Upper lobe of right lung (tissue), 1 donor: ENCODE measurements at regions not wholly inside any gene's neighbourhood (a gene's known extent, or its start where the extent isn't known, plus 50 kb on each side); places are given as distances from the start of the nearest gene placed in this dataset.

ENCODE experiments used
- ATAC-seq: fragments of 200-7000 bp; cut with Tn5 transposase; one replicate; pipeline ENCODE4 v1.9.1; 2020; ENCODE audit warnings: mild to moderate bottlenecking, moderate library complexity
- DNase-seq: peaks from one replicate; pipeline ENCODE4 v3.0.0-alpha.2; 2020
- H3K27ac ChIP-seq: fragments of 200-600 bp; one replicate; pipeline ENCODE4 v1.8.0; 2022
- H3K27me3 ChIP-seq: fragments of 200-600 bp; one replicate; pipeline ENCODE4 v1.8.0; 2022; ENCODE audit warnings: mild to moderate bottlenecking
- H3K36me3 ChIP-seq: fragments of 200-600 bp; one replicate; pipeline ENCODE4 v1.8.0; 2022
- H3K4me1 ChIP-seq: fragments of 200-600 bp; one replicate; pipeline ENCODE4 v1.8.0; 2022
- H3K4me3 ChIP-seq: fragments of 200-600 bp; one replicate; pipeline ENCODE4 v1.8.0; 2022; ENCODE audit warnings: mild to moderate bottlenecking
- H3K9me3 ChIP-seq: fragments of 200-600 bp; one replicate; pipeline ENCODE4 v1.8.0; 2022
- intact Hi-C: fragments of 100-400 bp; cut with DNase I; formaldehyde crosslinking; loops from one replicate; pipeline ENCODE4 v1.11.0; 2022
- TF ChIP-seq, protein P1 (sequence below): fragments of 200-600 bp; IDR thresholded peaks from one replicate; pipeline ENCODE4 v1.8.0; 2022; ENCODE audit warnings: antibody characterized with exemption
- donor health status: DM: no; HTN: yes; CAD: no; lungs with severe emphysema.

- DNase-seq: no peak
- no peak for ATAC-seq
- H3K9me3 ChIP-seq: no peaks in the 10 kb centered on the region
- H3K4me3 ChIP-seq: no peak overlapping the region
- H3K27ac ChIP-seq: no peak overlapping the region
- no peaks in the 10 kb centered on the region for H3K36me3 ChIP-seq
- H3K27me3 ChIP-seq: no peaks in the 10 kb centered on the region
- peaks cover 14% of the 10 kb centered on the region for H3K4me1 ChIP-seq
- intact Hi-C loops: no loop called here
- TF ChIP-seq, protein P1, sequence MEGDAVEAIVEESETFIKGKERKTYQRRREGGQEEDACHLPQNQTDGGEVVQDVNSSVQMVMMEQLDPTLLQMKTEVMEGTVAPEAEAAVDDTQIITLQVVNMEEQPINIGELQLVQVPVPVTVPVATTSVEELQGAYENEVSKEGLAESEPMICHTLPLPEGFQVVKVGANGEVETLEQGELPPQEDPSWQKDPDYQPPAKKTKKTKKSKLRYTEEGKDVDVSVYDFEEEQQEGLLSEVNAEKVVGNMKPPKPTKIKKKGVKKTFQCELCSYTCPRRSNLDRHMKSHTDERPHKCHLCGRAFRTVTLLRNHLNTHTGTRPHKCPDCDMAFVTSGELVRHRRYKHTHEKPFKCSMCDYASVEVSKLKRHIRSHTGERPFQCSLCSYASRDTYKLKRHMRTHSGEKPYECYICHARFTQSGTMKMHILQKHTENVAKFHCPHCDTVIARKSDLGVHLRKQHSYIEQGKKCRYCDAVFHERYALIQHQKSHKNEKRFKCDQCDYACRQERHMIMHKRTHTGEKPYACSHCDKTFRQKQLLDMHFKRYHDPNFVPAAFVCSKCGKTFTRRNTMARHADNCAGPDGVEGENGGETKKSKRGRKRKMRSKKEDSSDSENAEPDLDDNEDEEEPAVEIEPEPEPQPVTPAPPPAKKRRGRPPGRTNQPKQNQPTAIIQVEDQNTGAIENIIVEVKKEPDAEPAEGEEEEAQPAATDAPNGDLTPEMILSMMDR: no peak
Measured at GRCh38 chr14:50007123-50007903, 109.1 kb downstream of the VCPKMT start.

- DNase-seq: no peak
- peaks cover 7% of the 10 kb centered on the region for H3K4me1 ChIP-seq
- ATAC-seq: no peak
- intact Hi-C loops: no loop called here
- no peaks in the 10 kb centered on the region for H3K36me3 ChIP-seq
- no peak overlapping the region for H3K4me3 ChIP-seq
- H3K27me3 ChIP-seq: no peaks in the 10 kb centered on the region
- no peaks in the 10 kb centered on the region for H3K9me3 ChIP-seq
- no peak overlapping the region for H3K27ac ChIP-seq
- TF ChIP-seq, protein P1: no peak
Measured at GRCh38 chr14:50008562-50008961, 107.8 kb downstream of the VCPKMT start.

DNA sequence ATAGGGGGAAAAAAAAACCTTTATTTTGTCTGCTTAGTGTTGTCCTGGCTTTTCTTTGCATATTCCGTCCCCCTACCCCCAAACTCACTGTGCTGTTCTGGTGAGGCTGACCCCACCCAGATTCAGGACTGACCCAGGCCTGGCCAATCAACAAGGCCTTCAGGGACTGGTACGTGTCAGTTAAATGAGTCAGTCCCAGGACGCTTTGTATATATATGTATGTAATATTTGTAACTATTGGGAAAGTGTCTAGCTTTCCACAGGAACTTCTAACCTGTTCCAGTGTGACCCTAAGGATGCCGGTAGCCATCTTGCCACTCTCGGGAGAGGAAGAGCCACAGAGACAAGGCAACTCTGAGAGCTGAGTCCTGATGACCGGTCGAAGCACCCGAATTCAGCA, 107.4 kb downstream of the VCPKMT start:
- TF ChIP-seq, protein P1: no peak
- Histone ChIP-seq H3K4me3 (no peak overlapping the region), H3K4me1 (peaks cover 4% of the 10 kb centered on the region), H3K9me3 (no peaks in the 10 kb centered on the region), H3K36me3 (no peaks in the 10 kb centered on the region), H3K27ac (no peak overlapping the region), H3K27me3 (no peaks in the 10 kb centered on the region)
- intact Hi-C loops: no loop called here
- ATAC-seq (no peak), DNase-seq (no peak)

DNA sequence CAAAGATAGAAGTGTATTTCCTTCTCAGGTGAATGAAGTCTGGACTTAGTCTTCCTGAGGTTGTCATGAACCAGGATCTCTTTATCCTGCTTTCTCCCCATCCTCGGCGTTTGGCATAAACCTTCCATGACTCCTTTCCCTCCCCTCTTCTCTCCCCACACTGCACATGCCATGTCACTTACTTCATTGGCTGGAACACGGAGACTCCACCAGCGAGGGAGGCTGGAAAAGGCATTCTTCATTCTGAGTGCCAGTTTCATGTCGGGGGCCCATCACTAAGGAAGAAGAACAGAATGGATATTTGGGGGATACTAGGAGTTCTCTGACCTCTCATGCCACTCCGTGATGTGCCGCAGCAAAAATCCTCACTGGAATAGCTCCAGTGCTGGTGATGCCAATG, 105.6 kb downstream of the VCPKMT start:
- no peak for DNase-seq
- H3K36me3 ChIP-seq: no peaks in the 10 kb centered on the region
- intact Hi-C loops: no loop called here
- no peaks in the 10 kb centered on the region for H3K27me3 ChIP-seq
- no peaks in the 10 kb centered on the region for H3K4me1 ChIP-seq
- TF ChIP-seq, protein P1: no peak
- H3K4me3 ChIP-seq: no peak overlapping the region
- H3K9me3 ChIP-seq: no peaks in the 10 kb centered on the region
- no peak for ATAC-seq
- no peak overlapping the region for H3K27ac ChIP-seq

DNA sequence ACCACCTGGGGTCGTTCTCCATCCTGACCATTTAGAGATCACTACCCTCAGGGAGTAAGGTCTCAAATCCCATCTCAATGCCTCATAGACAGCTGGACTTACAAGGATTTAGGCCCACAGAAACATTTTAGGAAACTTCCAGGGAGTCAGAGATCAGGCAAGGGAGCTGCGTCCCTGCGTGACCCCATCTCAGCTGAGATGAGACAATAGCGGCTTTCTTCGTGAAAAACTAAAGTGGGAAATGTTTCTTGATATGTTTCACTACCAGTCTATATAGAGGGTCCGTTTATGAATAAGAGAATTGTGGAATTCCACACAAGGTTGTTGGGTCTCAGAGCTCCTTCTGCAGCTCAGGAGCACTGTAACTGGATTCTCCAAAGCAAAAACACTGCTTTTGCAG, 105.1 kb downstream of the VCPKMT start:
- Histone ChIP-seq H3K27ac (no peak overlapping the region), H3K36me3 (no peaks in the 10 kb centered on the region), H3K4me3 (no peak overlapping the region), H3K27me3 (no peaks in the 10 kb centered on the region), H3K9me3 (no peaks in the 10 kb centered on the region), H3K4me1 (no peaks in the 10 kb centered on the region)
- intact Hi-C loops: no loop called here
- TF ChIP-seq, protein P1: no peak
- ATAC-seq (no peak), DNase-seq (no peak)
